ENCODE measurements at regions not wholly inside any gene's neighbourhood (a gene's known extent, or its start where the extent isn't known, plus 50 kb on each side); places are given as distances from the start of the nearest gene placed in this dataset.

- peak overlapping the region; percentile 94; the same call in 1 of the 2 replicates for H3K27ac ChIP-seq (ENCODE audit: insufficient read depth, low read length)
- no peaks in the 10 kb centered on the region for H3K79me1 ChIP-seq (ENCODE audit: low read depth in 1 of 2, low read length in 2 of 2)
- H3K9me1 ChIP-seq (ENCODE audit: insufficient read depth, low read length) = no peaks in the 10 kb centered on the region
- intact Hi-C loops (cut with micrococcal nuclease) = loop anchor here (10.0 kb wide), 1 partner anchor 211 kb away; the partner anchor contains the start of gene PDE5A
- ChIA-PET POLR2A (ENCODE audit: unreplicated experiment) (interaction anchor here (0.6 kb wide), 1 partner anchor 210 kb away, joined by 9 read pairs; no protein-coding TSS in a partner anchor), CTCF (interaction anchor here (1.0 kb wide), 1 partner anchor 27 kb away, joined by 3 read pairs; no protein-coding TSS in a partner anchor)
- peaks cover 6% of the 10 kb centered on the region for H3K4me1 ChIP-seq (ENCODE audit: control insufficient read depth, insufficient read depth, low read length)
- H3K27me3 ChIP-seq (ENCODE audit: control insufficient read depth, insufficient read depth, low read length) = no peaks in the 10 kb centered on the region
- H3K14ac ChIP-seq (replicated peaks; ENCODE audit: low read depth, low read length) = no peak overlapping the region
- no peak overlapping the region for H3K23ac ChIP-seq (ENCODE audit: low read depth, low read length)
- no peaks in the 10 kb centered on the region for H4K20me1 ChIP-seq (ENCODE audit: insufficient read depth, low read length)
- peak overlapping the region; percentile 76 for H2BK5ac ChIP-seq (ENCODE audit: low read depth, low read length, poor library complexity, severe bottlenecking)
- no TSS peak for BruUV-seq (replicated peaks)
- no peaks in the 10 kb centered on the region for H3K36me3 ChIP-seq (ENCODE audit: control insufficient read depth, insufficient read depth, low read length)
- peak overlapping the region; percentile 96; the same call in 1 of the 2 replicates for H4K5ac ChIP-seq (ENCODE audit: low read depth, low read length)
- no peak overlapping the region for H3K56ac ChIP-seq (ENCODE audit: extremely low read depth, insufficient read depth, low read length)
- no CpG with 5 or more reads among the region's 1 CpG for WGBS, 2 experiments (ENCODE audit: extremely low coverage in 2 of 2, insufficient read length in 1 of 2)
- H2AK9ac ChIP-seq (replicated peaks; ENCODE audit: low read depth, low read length, poor library complexity) = no peak overlapping the region
- peak overlapping the region; percentile 92 for H3K18ac ChIP-seq (ENCODE audit: low read depth, low read length)
- 0 out of 2 replicates have a peak overlapping the region, but pooled peaks have one; percentile 55 for H2BK120ac ChIP-seq (ENCODE audit: low read depth, low read length)
- no peaks in the 10 kb centered on the region for H3K9me3 ChIP-seq (ENCODE audit: control insufficient read depth, insufficient read depth, low read length)
- H4K8ac ChIP-seq (ENCODE audit: low read depth in 2 of 2, low read length in 2 of 2) = 0 out of 4 replicates have a peak overlapping the region, but pooled peaks of 1 of the 2 experiments have one; percentile 23
- no peak overlapping the region; the same call in 1 of the 2 replicates for H3K4me2 ChIP-seq (ENCODE audit: low read depth, low read length)
- dilution Hi-C loops (cut with HindIII; ENCODE audit: low sequenced_read_pairs, unreplicated experiment) = no loop called here
- 0 out of 2 replicates have a peak overlapping the region, but pooled peaks have one; percentile 50 for H2BK20ac ChIP-seq (ENCODE audit: low read depth, low read length)
- H2BK15ac ChIP-seq (ENCODE audit: low read depth, low read length) = no peak overlapping the region
- H4K91ac ChIP-seq (ENCODE audit: insufficient read depth, low read depth, low read length) = no peak overlapping the region
- peak; percentile 67 for ATAC-seq (ENCODE audit: low read depth)
- H3K9ac ChIP-seq (ENCODE audit: low read depth, low read length) = no peak overlapping the region
- DNase-seq = peak; percentile 47
- H2AK5ac ChIP-seq (ENCODE audit: low read depth, low read length) = no peak overlapping the region
- no peak overlapping the region for H3K4me3 ChIP-seq (ENCODE audit: insufficient read depth, low read depth, low read length)
- TF ChIP-seq RCOR1 (IDR thresholded peaks at IDR 0.05; ENCODE audit: insufficient replicate concordance, low read length) (no peak), MXI1 (IDR thresholded peaks at IDR 0.05; ENCODE audit: borderline replicate concordance, low read depth, low read length) (no peak), NFE2L2 (IDR thresholded peaks at IDR 0.05; ENCODE audit: low read depth, low read length) (no peak), SMC3 (IDR thresholded peaks at IDR 0.05; ENCODE audit: low read depth, low read length) (no peak), CEBPB (IDR thresholded peaks at IDR 0.05; ENCODE audit: low read depth, low read length) (no peak), MAZ (IDR thresholded peaks at IDR 0.05; ENCODE audit: borderline replicate concordance, low read depth, low read length) (no peak), USF2 (IDR thresholded peaks at IDR 0.05; ENCODE audit: low read depth, low read length) (no peak), ELK1 (IDR thresholded peaks at IDR 0.05; ENCODE audit: borderline replicate concordance, low read depth, low read length) (no peak), POLR2A (IDR thresholded peaks at IDR 0.05; ENCODE audit: low read depth, low read length) (no peak), RFX5 (IDR thresholded peaks at IDR 0.05; ENCODE audit: low read depth, low read length) (no peak), RAD21 (IDR thresholded peaks at IDR 0.05; ENCODE audit: low read length) (no peak), CTCF (conservative IDR thresholded peaks at IDR 0.05; ENCODE audit: low read depth, low read length) (no peak)
- no peak overlapping the region for H3K4ac ChIP-seq (ENCODE audit: low read depth, low read length)
- no peak overlapping the region for H2AFZ ChIP-seq (replicated peaks; ENCODE audit: low read length, poor library complexity)
- in situ Hi-C loops (cut with MboI; ENCODE audit: low sequenced_read_pairs) = no loop called here
These were observed 207.0 kb upstream of the PDE5A start for GRCh38 chr4:119835613-119835910.
